HCT116 (cell line): ENCODE measurements at regions not wholly inside any gene's neighbourhood (a gene's known extent, or its start where the extent isn't known, plus 50 kb on each side); places are given as distances from the start of the nearest gene placed in this dataset.

ENCODE experiments used
- CEBPB ChIP-seq: IDR thresholded peaks from 2 replicates; pipeline ENCODE4 v1.6.1; 2012; ENCODE audit warnings: low read depth
- CTCF ChIP-seq, 3 experiments: fragments of 200-600 bp in 1 of 3; sonication (generic) in 1 of 3; IDR thresholded peaks in 2 of 3; conservative IDR thresholded peaks in 1 of 3; 2 replicates each; pipeline ENCODE4 v1.5.1; 2012 to 2017; ENCODE audit warnings: low read depth in 2 of 3, low read length in 2 of 3, antibody characterized with exemption in 1 of 3, borderline replicate concordance in 1 of 3, control low read depth in 1 of 3, mild to moderate bottlenecking in 1 of 3, mixed read lengths in 1 of 3, mixed run types in 1 of 3, moderate library complexity in 1 of 3; ENCODE audit not compliant: insufficient read depth in 1 of 3
- EGR1 ChIP-seq: IDR thresholded peaks from 2 replicates; pipeline ENCODE4 v1.6.1; 2012; ENCODE audit warnings: low read depth
- ELF1 ChIP-seq: IDR thresholded peaks from 2 replicates; pipeline ENCODE4 v1.6.1; 2012; ENCODE audit warnings: low read depth, borderline replicate concordance
- EZH2 ChIP-seq: fragments of 200-600 bp; sonication (generic); IDR thresholded peaks from 2 replicates; pipeline ENCODE4 v1.6.1; 2017; ENCODE audit warnings: antibody characterized with exemption, mixed run types
- EZH2phosphoT487 ChIP-seq: fragments of 200-600 bp; IDR thresholded peaks from 2 replicates; pipeline ENCODE4 v1.6.1; 2018; ENCODE audit warnings: antibody characterized with exemption, borderline replicate concordance
- JUND ChIP-seq: IDR thresholded peaks from 2 replicates; pipeline ENCODE4 v1.6.1; 2012
- MAX ChIP-seq: IDR thresholded peaks from 2 replicates; pipeline ENCODE4 v1.6.1; 2012
- POLR2A ChIP-seq: IDR thresholded peaks from 2 replicates; pipeline ENCODE4 v1.7.0; 2011; ENCODE audit warnings: borderline replicate concordance; ENCODE audit not compliant: insufficient read depth, insufficient read length; ENCODE audit errors: extremely low read depth
- REST ChIP-seq: IDR thresholded peaks from 2 replicates; pipeline ENCODE4 v1.6.1; 2012; ENCODE audit warnings: low read depth
- SP1 ChIP-seq: IDR thresholded peaks from 2 replicates; pipeline ENCODE4 v1.6.1; 2012; ENCODE audit warnings: low read depth
- SRF ChIP-seq: IDR thresholded peaks from 2 replicates; pipeline ENCODE4 v1.6.1; 2012; ENCODE audit warnings: low read depth
- YY1 ChIP-seq: IDR thresholded peaks from 2 replicates; pipeline ENCODE4 v1.6.1; 2011; ENCODE audit warnings: low read length, low read depth, moderate library complexity, mild to moderate bottlenecking; ENCODE audit not compliant: insufficient replicate concordance; ENCODE audit errors: extremely low read depth

- no peak for TF ChIP-seq SP1
- no peak for TF ChIP-seq CTCF (IDR thresholded peaks at IDR 0.05 in 2 of 3, conservative IDR thresholded peaks at IDR 0.05 in 1 of 3; ENCODE audit: borderline replicate concordance in 1 of 3, insufficient read depth in 1 of 3, low read depth in 2 of 3, low read length in 2 of 3)
- no peak for TF ChIP-seq EZH2
- no peak for TF ChIP-seq ELF1
- TF ChIP-seq POLR2A, result no peak
- TF ChIP-seq MAX, result no peak
- no peak for TF ChIP-seq EGR1
- TF ChIP-seq JUND, result no peak
- no peak for TF ChIP-seq YY1
- TF ChIP-seq SRF, result no peak
- TF ChIP-seq REST, result no peak
- no peak for TF ChIP-seq EZH2phosphoT487
- TF ChIP-seq CEBPB, result no peak
These were observed 99.3 kb downstream of the PAX1 start for GRCh38 chr20:21804802-21805201.
